ENCODE measurements at regions not wholly inside any gene's neighbourhood (a gene's known extent, or its start where the extent isn't known, plus 50 kb on each side); places are given as distances from the start of the nearest gene placed in this dataset.

DNA sequence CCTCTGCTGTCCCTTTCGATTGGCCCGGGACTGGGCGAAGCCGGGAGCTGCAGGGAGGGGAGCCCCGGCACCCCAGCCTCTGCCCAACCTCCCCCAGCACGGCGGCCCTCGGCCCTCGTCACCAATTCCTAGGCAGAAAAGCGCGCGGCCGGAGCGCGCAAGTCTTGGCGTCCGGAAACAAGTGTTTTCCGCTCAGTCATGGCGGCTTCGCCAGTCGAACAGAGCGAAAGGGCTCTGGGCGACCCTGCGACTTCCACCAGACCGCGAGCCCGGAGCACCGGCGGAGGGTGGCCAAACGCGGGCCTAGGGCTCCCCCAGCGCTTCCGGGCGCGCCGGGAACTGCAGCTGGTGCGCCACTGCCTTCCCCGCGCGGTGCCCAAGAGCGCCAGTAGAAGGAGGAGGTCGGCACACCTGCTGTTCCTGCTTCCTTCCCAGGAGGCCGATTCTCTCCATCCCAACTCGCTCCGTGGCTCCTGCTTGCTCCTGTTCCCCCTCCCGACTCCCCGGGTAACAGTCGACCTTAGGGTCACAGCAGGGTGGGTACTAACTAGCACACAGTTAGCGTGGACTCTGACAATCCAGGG is 729.9 kb downstream of the ZWINT start:
- no peaks in the 10 kb centered on the region for H3K27me3 ChIP-seq (ENCODE audit: control insufficient read depth, low read length)
- no peaks in the 10 kb centered on the region for H3K4me1 ChIP-seq (ENCODE audit: control insufficient read depth, low read length)
- H3K9me2 ChIP-seq (replicated peaks; ENCODE audit: control insufficient read depth, low read length): no peaks in the 10 kb centered on the region
- no peak overlapping the region for H3K4me3 ChIP-seq (ENCODE audit: low read length)
- peaks cover 3% of the 10 kb centered on the region; the same call in 1 of the 2 replicates for H3K9me3 ChIP-seq (ENCODE audit: control insufficient read depth, insufficient read depth, low read length)
- H4K20me1 ChIP-seq (ENCODE audit: control insufficient read depth, insufficient read depth, low read depth, low read length): no peaks in the 10 kb centered on the region
- H3K36me3 ChIP-seq (ENCODE audit: control insufficient read depth, low read length): no peaks in the 10 kb centered on the region
- H3K27ac ChIP-seq (ENCODE audit: low read depth, low read length): no peak overlapping the region
- H3F3A ChIP-seq (ENCODE audit: control insufficient read depth, insufficient read depth): no peaks in the 10 kb centered on the region
- no peak overlapping the region for H3K4me2 ChIP-seq (ENCODE audit: low read length)
- H3K79me2 ChIP-seq (ENCODE audit: control insufficient read depth, low read length): no peaks in the 10 kb centered on the region
- TF ChIP-seq EZH2phosphoT487 (IDR thresholded peaks at IDR 0.05; ENCODE audit: borderline replicate concordance, low read length) (no peak), CTCF (IDR thresholded peaks at IDR 0.05; ENCODE audit: low read depth, low read length, poor library complexity, severe bottlenecking) (no peak)

DNA sequence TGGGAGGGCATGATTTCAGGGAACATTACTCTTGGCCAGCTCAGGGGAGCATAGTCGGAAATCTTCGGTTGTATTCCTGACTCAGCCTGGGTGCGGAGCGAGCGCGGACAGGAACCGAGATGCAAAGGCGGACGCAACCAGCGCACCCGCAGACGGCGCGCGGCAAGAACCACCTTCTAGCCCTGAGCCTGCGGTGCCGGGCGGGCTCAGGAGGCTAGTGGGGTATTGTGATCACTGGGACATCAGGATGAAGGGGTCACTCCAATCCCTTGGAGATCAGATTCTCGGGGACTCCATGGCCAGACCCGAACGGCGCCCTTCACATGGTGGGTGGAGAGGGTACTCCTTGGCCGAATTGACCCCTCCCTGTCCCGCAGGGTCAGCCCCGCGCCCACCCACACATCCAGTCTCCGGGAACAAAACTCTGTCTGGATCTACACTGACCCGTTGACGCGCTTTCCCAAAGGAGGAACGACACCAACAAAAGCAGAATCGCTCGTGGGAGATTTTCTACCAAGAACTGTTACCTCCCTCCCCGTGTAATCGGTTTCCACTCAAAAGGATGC is 730.5 kb downstream of the ZWINT start:
- Histone ChIP-seq H3F3A (ENCODE audit: control insufficient read depth, insufficient read depth) (no peaks in the 10 kb centered on the region), H3K9me2 (replicated peaks; ENCODE audit: control insufficient read depth, low read length) (no peaks in the 10 kb centered on the region), H4K20me1 (ENCODE audit: control insufficient read depth, insufficient read depth, low read depth, low read length) (no peaks in the 10 kb centered on the region), H3K4me1 (ENCODE audit: control insufficient read depth, low read length) (no peaks in the 10 kb centered on the region), H3K27me3 (ENCODE audit: control insufficient read depth, low read length) (no peaks in the 10 kb centered on the region), H3K9me3 (ENCODE audit: control insufficient read depth, insufficient read depth, low read length) (peaks cover 3% of the 10 kb centered on the region; the same call in 1 of the 2 replicates), H3K79me2 (ENCODE audit: control insufficient read depth, low read length) (no peaks in the 10 kb centered on the region), H3K4me3 (ENCODE audit: low read length) (no peak overlapping the region), H3K4me2 (ENCODE audit: low read length) (no peak overlapping the region), H3K27ac (ENCODE audit: low read depth, low read length) (no peak overlapping the region), H3K36me3 (ENCODE audit: control insufficient read depth, low read length) (no peaks in the 10 kb centered on the region)
- TF ChIP-seq CTCF (IDR thresholded peaks at IDR 0.05; ENCODE audit: low read depth, low read length, poor library complexity, severe bottlenecking) (no peak), EZH2phosphoT487 (IDR thresholded peaks at IDR 0.05; ENCODE audit: borderline replicate concordance, low read length) (no peak)

DNA sequence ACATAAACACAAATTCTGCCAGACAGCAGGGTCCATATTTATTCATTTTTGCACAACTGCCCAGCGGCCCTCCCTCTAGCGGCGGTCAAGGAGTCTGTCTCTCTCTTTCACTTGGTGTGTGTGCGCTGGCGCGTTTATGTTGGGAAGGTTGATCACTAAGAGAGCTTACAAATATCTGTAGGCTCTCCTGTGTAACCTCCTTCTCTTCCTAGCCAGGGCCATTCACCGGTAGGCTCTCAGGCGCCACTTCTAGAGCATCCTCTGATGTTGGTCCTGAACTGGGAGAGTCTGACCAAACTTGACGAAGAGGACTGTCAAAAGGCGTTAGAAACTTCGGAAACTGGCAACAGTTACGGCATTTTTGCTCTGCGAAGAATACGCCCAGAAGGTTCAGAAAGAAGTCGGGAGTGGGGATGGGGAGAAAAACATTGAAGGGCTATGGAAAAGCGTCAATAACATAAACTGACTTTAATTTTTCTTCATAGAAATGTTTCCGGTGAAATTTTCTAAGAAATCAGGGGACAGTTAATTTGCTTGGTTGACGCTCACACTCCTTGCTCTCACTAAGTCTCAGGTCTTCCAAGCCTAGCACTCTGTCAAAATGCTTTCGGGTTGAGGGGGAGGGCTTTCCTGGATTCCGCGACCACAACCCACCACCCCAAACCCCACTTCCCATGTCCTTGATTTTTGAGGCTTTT is 731.1 kb downstream of the ZWINT start:
- H3K4me1 ChIP-seq (ENCODE audit: control insufficient read depth, low read length): no peaks in the 10 kb centered on the region
- H3K4me2 ChIP-seq (ENCODE audit: low read length): no peak overlapping the region
- H3K27me3 ChIP-seq (ENCODE audit: control insufficient read depth, low read length): no peaks in the 10 kb centered on the region
- H3K27ac ChIP-seq (ENCODE audit: low read depth, low read length): no peak overlapping the region
- no peak overlapping the region for H3K4me3 ChIP-seq (ENCODE audit: low read length)
- H3K79me2 ChIP-seq (ENCODE audit: control insufficient read depth, low read length): no peaks in the 10 kb centered on the region
- no peaks in the 10 kb centered on the region for H3F3A ChIP-seq (ENCODE audit: control insufficient read depth, insufficient read depth)
- no peak for TF ChIP-seq CTCF (IDR thresholded peaks at IDR 0.05; ENCODE audit: low read depth, low read length, poor library complexity, severe bottlenecking)
- no peak for TF ChIP-seq EZH2phosphoT487 (IDR thresholded peaks at IDR 0.05; ENCODE audit: borderline replicate concordance, low read length)
- peaks cover 3% of the 10 kb centered on the region; the same call in 1 of the 2 replicates for H3K9me3 ChIP-seq (ENCODE audit: control insufficient read depth, insufficient read depth, low read length)
- no peaks in the 10 kb centered on the region for H3K36me3 ChIP-seq (ENCODE audit: control insufficient read depth, low read length)
- no peaks in the 10 kb centered on the region for H3K9me2 ChIP-seq (replicated peaks; ENCODE audit: control insufficient read depth, low read length)
- no peaks in the 10 kb centered on the region for H4K20me1 ChIP-seq (ENCODE audit: control insufficient read depth, insufficient read depth, low read depth, low read length)

Data from DOHH2 (cell line).